Stomach (tissue), 4 donors: ENCODE measurements at regions not wholly inside any gene's neighbourhood (a gene's known extent, or its start where the extent isn't known, plus 50 kb on each side); places are given as distances from the start of the nearest gene placed in this dataset.

Source experiments
- POLR2AphosphoS5 ChIP-seq, 3 donors: sonication (generic); formaldehyde crosslinking; IDR thresholded peaks; one replicate each; pipeline ENCODE4 v1.6.1; 2016; ENCODE audit warnings: antibody characterized with exemption in 3 of 3
- TF ChIP-seq, protein P1 (sequence below), 7 experiments: fragments of 450-650 bp in 4 of 7; fragments of 200-600 bp in 3 of 7; sonication (generic) in 3 of 7; IDR thresholded peaks; one replicate each; pipeline ENCODE4 v1.5.1; 2016 to 2019; ENCODE audit warnings: antibody characterized with exemption in 7 of 7, control low read depth in 2 of 7, mild to moderate bottlenecking in 1 of 7

DNA sequence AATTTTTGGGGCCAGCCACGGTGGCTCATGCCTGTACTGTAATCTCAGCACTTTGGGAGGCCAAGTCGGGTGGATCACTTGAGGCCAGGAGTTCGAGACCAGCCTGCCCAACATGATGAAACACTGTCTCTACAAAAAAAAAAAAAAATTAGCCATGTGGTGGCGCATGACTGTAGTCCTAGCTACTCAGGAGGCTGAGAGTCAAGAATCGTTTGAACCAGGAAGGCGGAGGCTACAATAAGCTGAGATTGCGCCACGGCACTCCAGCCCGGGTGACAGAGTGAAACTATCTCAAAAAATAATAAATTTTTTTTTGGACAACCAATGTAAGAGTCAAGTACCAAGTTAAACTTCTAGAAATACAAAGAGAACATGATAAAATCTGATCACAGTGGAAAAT is 164.6 kb downstream of the AVL9 start:
- TF ChIP-seq, protein P1, sequence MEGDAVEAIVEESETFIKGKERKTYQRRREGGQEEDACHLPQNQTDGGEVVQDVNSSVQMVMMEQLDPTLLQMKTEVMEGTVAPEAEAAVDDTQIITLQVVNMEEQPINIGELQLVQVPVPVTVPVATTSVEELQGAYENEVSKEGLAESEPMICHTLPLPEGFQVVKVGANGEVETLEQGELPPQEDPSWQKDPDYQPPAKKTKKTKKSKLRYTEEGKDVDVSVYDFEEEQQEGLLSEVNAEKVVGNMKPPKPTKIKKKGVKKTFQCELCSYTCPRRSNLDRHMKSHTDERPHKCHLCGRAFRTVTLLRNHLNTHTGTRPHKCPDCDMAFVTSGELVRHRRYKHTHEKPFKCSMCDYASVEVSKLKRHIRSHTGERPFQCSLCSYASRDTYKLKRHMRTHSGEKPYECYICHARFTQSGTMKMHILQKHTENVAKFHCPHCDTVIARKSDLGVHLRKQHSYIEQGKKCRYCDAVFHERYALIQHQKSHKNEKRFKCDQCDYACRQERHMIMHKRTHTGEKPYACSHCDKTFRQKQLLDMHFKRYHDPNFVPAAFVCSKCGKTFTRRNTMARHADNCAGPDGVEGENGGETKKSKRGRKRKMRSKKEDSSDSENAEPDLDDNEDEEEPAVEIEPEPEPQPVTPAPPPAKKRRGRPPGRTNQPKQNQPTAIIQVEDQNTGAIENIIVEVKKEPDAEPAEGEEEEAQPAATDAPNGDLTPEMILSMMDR (IDR thresholded peaks at IDR 0.05), result no peak
- no peak for TF ChIP-seq POLR2AphosphoS5 (IDR thresholded peaks at IDR 0.05)
